Activated T-helper 1 cell treated with anti-CD3 and anti-CD28 coated beads, Interleukin-12 subunit alpha, Interleukin-12 subunit beta, Interleukin-2, Interleukin-4 antibody, amounts not matched to agents 30 ng/mL and 10 ng/mL and 1 ng/mL, durations not matched to agents 14 hours and 24 hours and 36 hours (primary cell): ENCODE measurements at regions not wholly inside any gene's neighbourhood (a gene's known extent, or its start where the extent isn't known, plus 50 kb on each side); places are given as distances from the start of the nearest gene placed in this dataset.
"Not testable (repeated sequence)": the region's sequence is repeated elsewhere in the genome, so short reads cannot be mapped to it uniquely, and the experiment has no call there.

Experiments
- DNase-seq: peaks from one replicate; pipeline ENCODE4 v3.0.0; 2021; ENCODE audit warnings: low spot score
- H3K27ac Mint-ChIP-seq: one replicate; pipeline ENCODE4 v1.8.0; 2021; ENCODE audit warnings: mild to moderate bottlenecking, mixed read lengths
- H3K27me3 Mint-ChIP-seq: one replicate; pipeline ENCODE4 v1.8.0; 2022; ENCODE audit warnings: mild to moderate bottlenecking, moderate library complexity, mixed read lengths; ENCODE audit not compliant: insufficient read depth
- H3K36me3 Mint-ChIP-seq: one replicate; pipeline ENCODE4 v1.8.0; 2021; ENCODE audit warnings: low read depth, mixed read lengths
- H3K4me1 Mint-ChIP-seq: one replicate; pipeline ENCODE4 v1.8.0; 2021; ENCODE audit warnings: low read depth, mixed read lengths
- H3K4me3 Mint-ChIP-seq: one replicate; pipeline ENCODE4 v1.8.0; 2021; ENCODE audit warnings: mild to moderate bottlenecking, moderate library complexity, mixed read lengths
- H3K9me3 Mint-ChIP-seq: one replicate; pipeline ENCODE4 v1.8.0; 2021; ENCODE audit warnings: mixed read lengths
- intact Hi-C: fragments of 100-400 bp; cut with micrococcal nuclease; formaldehyde crosslinking; loops from one replicate; pipeline ENCODE4 v1.15.1; 2024

DNA sequence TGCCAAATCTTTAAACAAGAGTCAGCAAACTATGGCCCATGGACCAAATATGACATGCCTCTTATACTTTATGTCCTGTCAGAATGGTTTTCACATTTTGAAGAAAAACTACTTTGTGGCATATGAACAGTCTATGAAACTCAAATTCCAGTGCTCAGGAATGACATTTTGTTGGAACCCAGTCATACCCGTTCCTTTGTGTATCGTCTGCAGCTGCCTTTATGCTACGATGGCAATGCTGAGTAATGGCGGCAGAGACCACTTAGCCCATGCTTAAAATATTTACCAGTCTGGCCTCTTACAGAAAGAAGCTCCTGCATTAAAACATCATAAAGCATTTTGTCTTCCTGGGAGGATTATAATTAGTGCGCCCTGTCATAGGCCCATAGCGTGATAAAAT lies 140.5 kb upstream of the FHL2 start:
- no peak for DNase-seq
- H3K4me1 Mint-ChIP-seq: no peaks in the 10 kb centered on the region
- intact Hi-C loops: no loop called here
- no peaks in the 10 kb centered on the region for H3K36me3 Mint-ChIP-seq
- no peak overlapping the region for H3K4me3 Mint-ChIP-seq
- H3K27ac Mint-ChIP-seq: no peak overlapping the region
- H3K9me3 Mint-ChIP-seq: no peaks in the 10 kb centered on the region
- H3K27me3 Mint-ChIP-seq: peaks cover 5% of the 10 kb centered on the region

GRCh38 chr2:105538840-105539239 lies 140.0 kb upstream of the FHL2 start:
- Mint-ChIP-seq H3K4me3 (no peak overlapping the region), H3K36me3 (no peaks in the 10 kb centered on the region), H3K27me3 (peaks cover 5% of the 10 kb centered on the region), H3K4me1 (no peaks in the 10 kb centered on the region), H3K27ac (no peak overlapping the region), H3K9me3 (no peaks in the 10 kb centered on the region)
- DNase-seq: no peak
- intact Hi-C loops: no loop called here

GRCh38 chr2:105537920-105538319 lies 139.1 kb upstream of the FHL2 start:
- H3K4me3 Mint-ChIP-seq: no peak overlapping the region
- no peaks in the 10 kb centered on the region for H3K4me1 Mint-ChIP-seq
- H3K9me3 Mint-ChIP-seq: no peaks in the 10 kb centered on the region
- no peak for DNase-seq
- no peak overlapping the region for H3K27ac Mint-ChIP-seq
- H3K27me3 Mint-ChIP-seq: peaks cover 5% of the 10 kb centered on the region
- intact Hi-C loops: no loop called here
- no peaks in the 10 kb centered on the region for H3K36me3 Mint-ChIP-seq

DNA sequence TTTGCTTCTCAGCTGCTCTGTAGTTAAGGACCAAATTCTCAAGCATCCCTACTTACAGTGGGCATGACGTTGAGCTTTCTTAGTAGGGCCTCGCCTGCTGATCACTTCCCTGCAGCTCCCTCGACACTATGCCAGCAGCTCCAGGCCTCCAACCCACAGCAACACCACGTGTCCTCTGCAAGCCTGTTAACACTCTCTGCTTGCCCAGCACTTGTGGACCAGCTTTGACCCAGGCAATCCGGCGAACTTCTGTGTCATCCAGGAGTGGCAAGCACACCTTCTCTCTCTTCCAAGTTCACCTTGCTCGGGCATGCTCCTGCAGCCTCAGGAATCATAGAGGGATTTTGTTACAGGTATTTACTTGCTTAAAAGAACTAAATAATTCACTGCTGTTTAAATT lies 138.6 kb upstream of the FHL2 start:
- Mint-ChIP-seq H3K9me3 (no peaks in the 10 kb centered on the region), H3K36me3 (no peaks in the 10 kb centered on the region), H3K27ac (no peak overlapping the region), H3K4me1 (no peaks in the 10 kb centered on the region), H3K4me3 (no peak overlapping the region), H3K27me3 (peaks cover 5% of the 10 kb centered on the region)
- DNase-seq: no peak
- intact Hi-C loops: no loop called here

GRCh38 chr2:105536175-105536574 lies 137.3 kb upstream of the FHL2 start:
- intact Hi-C loops: no loop called here

DNA sequence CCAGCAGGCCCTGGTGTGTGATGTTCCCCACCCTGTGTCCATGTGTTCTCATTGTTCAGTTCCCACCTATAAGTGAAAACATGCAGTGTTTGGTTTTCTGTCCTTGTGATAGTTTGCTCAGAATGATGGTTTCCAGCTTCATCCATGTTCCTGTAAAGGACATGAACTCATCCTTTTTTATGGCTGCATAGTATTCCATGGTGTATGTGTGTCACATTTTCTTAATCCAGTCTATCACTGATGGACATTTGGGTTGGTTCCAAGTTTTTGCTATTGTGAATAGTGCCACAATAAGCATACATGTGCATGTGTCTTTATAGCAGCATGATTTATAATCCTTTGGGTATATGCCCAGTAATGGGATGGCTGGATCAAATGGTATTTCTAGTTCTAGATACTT lies 130.4 kb upstream of the FHL2 start:
- H3K4me3 Mint-ChIP-seq, H3K9me3 Mint-ChIP-seq, intact Hi-C loops, H3K36me3 Mint-ChIP-seq, H3K27me3 Mint-ChIP-seq, DNase-seq, H3K27ac Mint-ChIP-seq, H3K4me1 Mint-ChIP-seq: not testable (repeated sequence)

More at GRCh38 chr2:105536175-105536574, 137.3 kb upstream of the FHL2 start:
- Mint-ChIP-seq H3K4me1 (no peaks in the 10 kb centered on the region), H3K36me3 (no peaks in the 10 kb centered on the region), H3K27me3 (peaks cover 3% of the 10 kb centered on the region), H3K9me3 (no peaks in the 10 kb centered on the region), H3K27ac (no peak overlapping the region), H3K4me3 (no peak overlapping the region)
- no peak for DNase-seq

DNA sequence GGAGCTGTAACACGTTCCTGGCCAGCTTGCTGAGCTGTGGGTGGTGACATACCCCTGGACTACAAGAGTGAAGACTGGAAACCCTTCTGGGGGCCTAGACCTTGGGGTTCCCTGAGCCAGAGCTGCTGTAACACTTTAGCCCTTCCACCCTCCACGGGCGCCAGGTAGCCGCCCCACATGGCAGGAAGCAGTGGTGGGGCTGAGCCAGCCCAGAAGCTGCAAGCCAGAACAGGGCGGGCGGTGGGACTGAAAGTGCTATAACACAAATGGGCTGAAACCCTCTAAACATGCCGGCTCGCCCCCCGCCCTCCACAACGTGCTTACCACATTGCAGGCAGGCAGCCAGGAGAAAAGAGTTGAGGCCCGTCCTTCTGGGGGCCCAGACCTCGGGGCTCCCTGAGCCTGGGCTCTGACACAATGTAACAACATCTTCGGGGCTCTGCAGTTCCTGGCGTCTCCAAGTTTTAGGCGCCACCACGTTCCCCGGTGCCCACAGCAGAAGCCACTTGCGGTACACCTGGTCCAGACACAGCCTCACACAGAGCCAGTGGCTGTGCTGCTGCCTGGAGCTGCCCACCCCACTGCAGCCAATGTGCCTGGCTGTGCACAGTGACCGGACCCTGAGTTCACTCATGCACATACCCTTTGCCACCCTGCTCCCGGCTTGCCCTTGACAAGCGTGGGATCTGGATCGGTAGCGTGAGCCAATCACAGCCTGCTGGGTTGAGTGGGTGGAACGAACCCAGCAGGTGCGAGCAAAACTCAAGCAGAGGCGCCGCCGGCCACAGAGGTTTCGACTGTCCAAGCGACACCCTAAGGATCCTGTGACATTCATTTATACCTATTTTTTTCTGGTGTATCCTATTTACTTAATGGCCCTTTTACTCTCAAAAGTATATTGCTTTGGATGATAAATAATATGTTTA lies 127.4 kb upstream of the FHL2 start:
- Mint-ChIP-seq H3K4me1 (no peaks in the 10 kb centered on the region), H3K27ac (no peak overlapping the region), H3K4me3 (no peak overlapping the region), H3K9me3 (no peaks in the 10 kb centered on the region), H3K27me3 (peaks cover 8% of the 10 kb centered on the region), H3K36me3 (no peaks in the 10 kb centered on the region)
- DNase-seq: no peak
- intact Hi-C loops: no loop called here

GRCh38 chr2:105525201-105525600 lies 126.3 kb upstream of the FHL2 start:
- no peak overlapping the region for H3K27ac Mint-ChIP-seq
- H3K36me3 Mint-ChIP-seq: no peaks in the 10 kb centered on the region
- H3K9me3 Mint-ChIP-seq: no peaks in the 10 kb centered on the region
- H3K4me1 Mint-ChIP-seq: no peaks in the 10 kb centered on the region
- H3K4me3 Mint-ChIP-seq: no peak overlapping the region
- peaks cover 5% of the 10 kb centered on the region for H3K27me3 Mint-ChIP-seq
- intact Hi-C loops: no loop called here
- no peak for DNase-seq

DNA sequence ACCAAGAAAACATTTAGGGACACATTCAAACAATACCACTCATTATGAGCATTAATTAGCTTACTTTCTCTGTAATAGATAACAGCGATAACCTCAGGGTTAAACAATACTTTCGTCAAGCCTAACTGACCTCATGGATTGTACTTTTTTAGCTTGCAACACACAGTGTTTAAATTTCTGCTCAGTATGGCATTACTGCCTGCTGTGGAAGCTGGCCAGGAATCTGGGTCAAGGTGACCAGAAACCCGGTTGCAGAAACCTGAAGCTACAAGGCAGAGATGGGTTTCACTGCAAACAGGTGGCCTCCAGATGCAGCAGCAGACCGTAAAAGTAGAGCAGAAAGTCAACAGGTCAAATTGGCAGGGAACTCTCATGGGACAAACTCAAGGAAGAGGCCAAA lies 123.8 kb upstream of the FHL2 start:
- Mint-ChIP-seq H3K9me3 (no peaks in the 10 kb centered on the region), H3K4me1 (no peaks in the 10 kb centered on the region), H3K36me3 (no peaks in the 10 kb centered on the region), H3K4me3 (no peak overlapping the region), H3K27me3 (peaks cover 4% of the 10 kb centered on the region), H3K27ac (no peak overlapping the region)
- intact Hi-C loops: no loop called here
- no peak for DNase-seq

- no peak for DNase-seq
- Mint-ChIP-seq H3K4me3 (no peak overlapping the region), H3K4me1 (no peaks in the 10 kb centered on the region), H3K27ac (no peak overlapping the region), H3K9me3 (no peaks in the 10 kb centered on the region), H3K27me3 (peaks cover 2% of the 10 kb centered on the region), H3K36me3 (no peaks in the 10 kb centered on the region)
- intact Hi-C loops: loop anchor here (1.0 kb wide), 3 partner anchors 122 to 175 kb away; partner anchors contain the start of gene FHL2
Measured at GRCh38 chr2:105521616-105522015, 122.8 kb upstream of the FHL2 start.

GRCh38 chr2:105521176-105521575 lies 122.3 kb upstream of the FHL2 start:
- DNase-seq: no peak
- Mint-ChIP-seq H3K27ac (no peak overlapping the region), H3K4me1 (no peaks in the 10 kb centered on the region), H3K36me3 (no peaks in the 10 kb centered on the region), H3K27me3 (peaks cover 2% of the 10 kb centered on the region), H3K9me3 (no peaks in the 10 kb centered on the region), H3K4me3 (no peak overlapping the region)
- intact Hi-C loops: loop anchor here (1.0 kb wide), 3 partner anchors 122 to 175 kb away; partner anchors contain the start of gene FHL2

DNA sequence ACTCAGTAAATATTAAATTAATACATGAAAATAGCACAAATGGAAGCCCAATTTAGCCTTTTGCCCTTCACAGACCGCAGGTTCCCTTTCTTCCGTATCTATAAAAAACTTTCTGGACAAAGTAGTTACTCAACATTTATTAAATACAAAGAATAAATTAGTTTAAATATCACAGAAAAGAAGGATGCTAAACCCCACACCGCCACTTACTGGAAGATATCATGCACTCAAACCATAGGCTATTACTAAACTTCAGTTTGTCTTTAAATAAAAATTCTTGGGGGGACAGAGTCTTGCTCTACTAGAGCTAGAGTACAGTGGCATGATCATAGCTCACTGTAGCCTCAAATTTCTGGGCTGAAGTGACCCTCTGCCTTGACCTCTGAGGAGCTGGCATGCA lies 120.7 kb upstream of the FHL2 start:
- no peaks in the 10 kb centered on the region for H3K36me3 Mint-ChIP-seq
- H3K4me1 Mint-ChIP-seq: no peaks in the 10 kb centered on the region
- H3K4me3 Mint-ChIP-seq: no peak overlapping the region
- H3K27ac Mint-ChIP-seq: no peak overlapping the region
- no peak for DNase-seq
- H3K9me3 Mint-ChIP-seq: no peaks in the 10 kb centered on the region
- peaks cover 4% of the 10 kb centered on the region for H3K27me3 Mint-ChIP-seq
- intact Hi-C loops: no loop called here

- H3K4me3 Mint-ChIP-seq: no peak overlapping the region
- peaks cover 4% of the 10 kb centered on the region for H3K27me3 Mint-ChIP-seq
- H3K27ac Mint-ChIP-seq: no peak overlapping the region
- no peaks in the 10 kb centered on the region for H3K36me3 Mint-ChIP-seq
- intact Hi-C loops: no loop called here
- no peak for DNase-seq
- H3K4me1 Mint-ChIP-seq: no peaks in the 10 kb centered on the region
- no peaks in the 10 kb centered on the region for H3K9me3 Mint-ChIP-seq
Measured at GRCh38 chr2:105518897-105519296, 120.0 kb upstream of the FHL2 start.
